Body of pancreas (tissue), 4 donors: ENCODE measurements at regions not wholly inside any gene's neighbourhood (a gene's known extent, or its start where the extent isn't known, plus 50 kb on each side); places are given as distances from the start of the nearest gene placed in this dataset.

Experiments used
- CTCF ChIP-seq, 7 experiments: fragments of 450-650 bp in 4 of 7; fragments of 200-600 bp in 3 of 7; sonication (generic) in 3 of 7; IDR thresholded peaks; one replicate each; pipeline ENCODE4 v1.5.1; 2016 to 2019; ENCODE audit warnings: antibody characterized with exemption in 7 of 7
- POLR2A ChIP-seq, 3 donors: fragments of 450-650 bp; IDR thresholded peaks; one replicate each; pipeline ENCODE4 v1.6.1; 2016; ENCODE audit warnings: antibody characterized with exemption in 3 of 3, mild to moderate bottlenecking in 2 of 3

DNA sequence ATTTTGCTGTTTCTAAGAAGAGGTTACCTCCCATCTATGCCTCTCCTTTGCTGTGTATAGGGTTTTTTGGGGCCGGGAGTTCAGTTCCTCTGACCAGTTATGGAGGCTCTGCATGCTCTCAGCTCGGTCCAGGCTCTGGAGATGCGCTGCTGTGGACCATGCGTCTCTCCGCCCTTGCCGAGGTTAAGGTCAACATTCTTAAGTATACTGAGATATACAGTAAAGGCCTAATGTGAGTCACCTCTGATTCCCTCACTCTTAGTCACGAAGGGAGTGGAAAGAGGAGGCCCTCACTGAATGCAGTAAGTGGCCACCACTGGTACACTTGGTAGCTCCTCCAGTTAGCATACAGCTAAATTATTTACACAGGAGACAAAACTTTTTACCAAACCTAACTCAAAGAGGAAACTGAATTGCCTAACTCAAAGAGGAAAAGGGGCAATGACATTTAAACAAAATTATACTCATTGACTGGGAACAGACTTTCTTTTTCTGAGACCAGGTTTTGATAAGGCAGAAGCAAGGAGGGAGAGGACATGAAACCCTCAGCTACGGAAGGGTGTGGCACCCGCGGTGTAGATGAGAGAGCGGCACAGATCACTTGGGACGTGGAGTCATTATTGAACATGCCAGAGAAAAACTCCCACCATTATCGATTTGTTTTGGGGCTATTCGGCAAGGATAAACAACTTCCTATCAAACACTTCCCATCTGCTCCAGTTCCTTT, 98.7 kb downstream of the COPS8 start:
- TF ChIP-seq POLR2A (IDR thresholded peaks at IDR 0.05), result no peak
- TF ChIP-seq CTCF (IDR thresholded peaks at IDR 0.05), result no peak
